ENCODE measurements at regions not wholly inside any gene's neighbourhood (a gene's known extent, or its start where the extent isn't known, plus 50 kb on each side); places are given as distances from the start of the nearest gene placed in this dataset.

GRCh38 chr13:33728271-33729037, 89.5 kb upstream of the RFC3 start:
- TF ChIP-seq CTCF (IDR thresholded peaks at IDR 0.05; ENCODE audit: borderline replicate concordance, control extremely low read depth, extremely low read depth, insufficient read depth, missing control alignments) = no peak
- peak; percentile 27 for DNase-seq (ENCODE audit: low spot score)
- in situ Hi-C loops (cut with MboI; ENCODE audit: low sequenced_read_pairs, unreplicated experiment) = loop anchor here (10.0 kb wide), 1 partner anchor 184 kb away; no protein-coding TSS in a partner anchor

- DNase-seq (ENCODE audit: low spot score) = no peak
- no peak for TF ChIP-seq CTCF (IDR thresholded peaks at IDR 0.05; ENCODE audit: borderline replicate concordance, control extremely low read depth, extremely low read depth, insufficient read depth, missing control alignments)
- in situ Hi-C loops (cut with MboI; ENCODE audit: low sequenced_read_pairs, unreplicated experiment) = no loop called here
These were observed 87.8 kb upstream of the RFC3 start for GRCh38 chr13:33730147-33730546.

GRCh38 chr13:33730619-33731018, 87.3 kb upstream of the RFC3 start:
- TF ChIP-seq CTCF (IDR thresholded peaks at IDR 0.05; ENCODE audit: borderline replicate concordance, control extremely low read depth, extremely low read depth, insufficient read depth, missing control alignments) = no peak
- in situ Hi-C loops (cut with MboI; ENCODE audit: low sequenced_read_pairs, unreplicated experiment) = no loop called here
- DNase-seq (ENCODE audit: low spot score) = no peak

- no peak for DNase-seq (ENCODE audit: low spot score)
- in situ Hi-C loops (cut with MboI; ENCODE audit: low sequenced_read_pairs, unreplicated experiment) = no loop called here
- TF ChIP-seq CTCF (IDR thresholded peaks at IDR 0.05; ENCODE audit: borderline replicate concordance, control extremely low read depth, extremely low read depth, insufficient read depth, missing control alignments) = no peak
These were observed 82.7 kb upstream of the RFC3 start for GRCh38 chr13:33735276-33735675.

GRCh38 chr13:33739254-33739653, 78.7 kb upstream of the RFC3 start:
- in situ Hi-C loops (cut with MboI; ENCODE audit: low sequenced_read_pairs, unreplicated experiment) = no loop called here
- DNase-seq (ENCODE audit: low spot score) = no peak
- no peak for TF ChIP-seq CTCF (IDR thresholded peaks at IDR 0.05; ENCODE audit: borderline replicate concordance, control extremely low read depth, extremely low read depth, insufficient read depth, missing control alignments)

GRCh38 chr13:33740134-33740538, 77.8 kb upstream of the RFC3 start:
- in situ Hi-C loops (cut with MboI; ENCODE audit: low sequenced_read_pairs, unreplicated experiment) = no loop called here
- no peak for TF ChIP-seq CTCF (IDR thresholded peaks at IDR 0.05; ENCODE audit: borderline replicate concordance, control extremely low read depth, extremely low read depth, insufficient read depth, missing control alignments)
- no peak for DNase-seq (ENCODE audit: low spot score)

All from GM13976 (cell line).